Epithelial cell of prostate (primary cell): ENCODE measurements at regions not wholly inside any gene's neighbourhood (a gene's known extent, or its start where the extent isn't known, plus 50 kb on each side); places are given as distances from the start of the nearest gene placed in this dataset.

Experiments used
- DNase-seq: peaks from one replicate; pipeline ENCODE4 v3.0.0-alpha.2; 2011; ENCODE audit warnings: low read depth, low spot score
- H3K27ac ChIP-seq: fragments of 450-650 bp; 2 replicates; pipeline ENCODE4 v1.5.1; 2017; ENCODE audit warnings: mild to moderate bottlenecking

DNA sequence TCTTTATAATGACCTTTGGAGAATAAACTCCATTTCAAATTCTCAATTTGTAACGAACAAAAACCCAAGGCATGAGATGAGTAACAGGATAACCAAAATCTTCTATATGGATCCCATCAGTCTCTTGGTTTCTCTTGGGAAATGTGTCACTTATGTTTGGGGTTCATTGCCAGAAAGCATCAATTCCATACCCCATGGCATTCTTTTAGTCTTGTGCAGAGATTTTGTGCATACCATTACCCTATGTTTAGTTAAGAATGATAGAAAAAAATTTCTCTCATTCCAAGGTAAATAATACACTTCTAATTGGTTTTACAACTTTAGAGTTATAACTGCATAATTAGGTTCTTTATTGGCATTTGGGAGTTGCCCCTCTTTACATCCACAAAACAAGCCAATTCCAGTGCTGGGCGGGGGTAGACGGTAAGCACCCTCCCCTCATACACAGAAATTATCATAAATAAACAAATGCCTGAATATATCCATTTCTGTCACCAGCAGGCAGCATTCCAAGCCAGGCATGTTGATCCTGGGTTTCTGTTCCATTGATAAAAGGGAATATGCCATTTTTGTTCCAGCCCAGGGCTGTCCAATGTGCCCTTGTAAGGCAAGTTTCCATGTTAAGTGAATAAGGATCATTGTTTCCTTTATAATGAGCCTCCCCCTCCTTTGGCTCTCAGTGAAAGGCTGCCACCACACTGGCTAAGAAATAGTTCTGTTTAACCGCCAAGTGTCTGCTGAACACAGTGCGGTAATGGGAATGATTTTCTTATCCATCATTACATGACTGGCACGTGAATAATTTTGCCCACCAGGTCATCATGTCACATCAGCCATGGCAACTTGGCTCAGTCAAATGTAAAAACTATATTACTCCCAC is 680.1 kb upstream of the ZEB2 start:
- H3K27ac ChIP-seq = no peak overlapping the region
- DNase-seq = no peak

GRCh38 chr2:145199042-145199441 is 679.1 kb upstream of the ZEB2 start:
- no peak for DNase-seq
- no peak overlapping the region for H3K27ac ChIP-seq

DNA sequence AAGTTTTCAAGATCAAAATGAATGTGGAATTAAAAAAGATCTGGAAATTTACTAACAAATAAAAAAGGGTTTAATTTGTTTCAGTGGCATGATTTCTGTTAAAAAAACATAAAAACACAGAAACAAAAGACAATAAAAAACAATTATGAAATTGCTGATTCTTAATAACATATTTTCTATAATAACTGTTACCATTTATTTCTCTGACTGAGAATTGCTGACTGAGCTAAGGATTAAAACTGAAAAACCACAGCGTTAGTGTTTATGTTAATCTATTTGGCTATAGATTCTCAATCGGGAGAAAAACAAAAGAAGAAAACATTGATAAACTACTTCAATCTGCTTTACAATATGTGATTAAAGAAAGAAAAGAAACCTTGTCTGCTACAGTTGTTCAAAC is 678.6 kb upstream of the ZEB2 start:
- no peak overlapping the region for H3K27ac ChIP-seq
- no peak for DNase-seq

GRCh38 chr2:145197944-145198343 is 678.0 kb upstream of the ZEB2 start:
- H3K27ac ChIP-seq = no peak overlapping the region
- DNase-seq = no peak

- H3K27ac ChIP-seq = no peak overlapping the region
- no peak for DNase-seq
These were observed 674.8 kb upstream of the ZEB2 start for GRCh38 chr2:145194673-145195072.

- no peak overlapping the region for H3K27ac ChIP-seq
- DNase-seq = no peak
These were observed 670.2 kb upstream of the ZEB2 start for GRCh38 chr2:145190031-145190703.

DNA sequence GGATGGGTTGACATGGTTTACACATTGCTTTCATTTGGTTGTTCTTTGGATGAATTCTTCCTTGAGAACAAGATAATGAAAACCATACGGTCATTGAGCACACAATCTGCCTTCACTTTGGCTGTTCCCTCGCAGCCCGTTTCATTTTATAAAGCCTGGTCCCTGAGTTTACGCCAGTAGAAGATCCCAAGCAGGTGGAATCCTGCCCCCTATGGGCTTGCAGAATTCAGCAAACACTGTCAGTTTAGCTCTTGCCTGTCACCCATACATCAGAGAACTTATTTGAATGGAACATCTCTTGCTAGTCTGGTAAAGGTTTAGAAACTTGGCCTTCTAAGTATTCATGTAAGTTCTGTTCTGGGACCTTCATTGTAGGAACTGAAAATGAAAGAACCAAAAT is 666.4 kb upstream of the ZEB2 start:
- DNase-seq = no peak
- no peak overlapping the region for H3K27ac ChIP-seq

DNA sequence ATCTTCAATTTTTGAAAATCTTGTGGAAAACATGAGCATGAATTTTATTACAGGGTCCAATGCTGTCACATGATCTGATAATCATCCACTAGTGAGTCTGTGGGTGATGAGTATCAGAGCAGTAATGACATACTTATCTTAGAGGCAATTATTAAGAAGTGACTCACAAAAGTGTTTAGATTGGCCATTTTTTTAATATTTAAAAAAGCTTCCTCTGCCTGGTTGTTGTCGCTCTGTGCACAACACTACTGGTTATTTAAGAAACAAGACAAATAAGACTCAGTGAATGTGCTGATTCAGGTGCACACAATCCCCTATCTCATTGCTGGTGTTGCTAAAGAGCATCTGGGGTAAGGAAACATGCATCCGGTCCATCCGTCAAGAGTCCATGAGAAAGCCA is 665.8 kb upstream of the ZEB2 start:
- H3K27ac ChIP-seq = no peak overlapping the region
- no peak for DNase-seq

GRCh38 chr2:145184741-145185651 is 665.1 kb upstream of the ZEB2 start:
- no peak overlapping the region for H3K27ac ChIP-seq

GRCh38 chr2:145169285-145169684 is 649.4 kb upstream of the ZEB2 start:
- no peak overlapping the region for H3K27ac ChIP-seq
- no peak for DNase-seq

More at GRCh38 chr2:145184741-145185651, 665.1 kb upstream of the ZEB2 start:
- peak; percentile 1 for DNase-seq

DNA sequence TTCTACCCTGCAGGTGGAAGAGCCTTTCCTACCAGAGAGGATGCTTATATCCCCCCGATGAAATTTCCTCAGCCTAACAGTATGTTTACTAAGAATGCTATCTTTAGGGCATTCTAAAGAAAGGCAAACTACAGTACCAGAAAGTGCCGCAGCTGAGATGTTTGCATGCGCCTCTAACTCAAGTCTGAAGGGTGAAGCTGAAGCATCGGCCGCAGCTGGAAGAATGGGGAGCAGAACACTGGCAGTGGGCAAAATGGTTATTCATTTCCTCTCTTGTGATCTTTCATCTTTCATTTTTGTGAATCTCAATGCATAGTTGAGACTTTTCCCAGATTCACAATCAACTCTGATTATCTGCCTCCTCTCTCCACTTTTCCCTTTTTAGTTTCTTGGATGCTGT is 648.2 kb upstream of the ZEB2 start:
- DNase-seq = no peak
- H3K27ac ChIP-seq = no peak overlapping the region

GRCh38 chr2:145166731-145167302 is 646.9 kb upstream of the ZEB2 start:
- no peak overlapping the region for H3K27ac ChIP-seq
- no peak for DNase-seq

GRCh38 chr2:145161656-145162055 is 641.7 kb upstream of the ZEB2 start:
- H3K27ac ChIP-seq = no peak overlapping the region
- DNase-seq = no peak

DNA sequence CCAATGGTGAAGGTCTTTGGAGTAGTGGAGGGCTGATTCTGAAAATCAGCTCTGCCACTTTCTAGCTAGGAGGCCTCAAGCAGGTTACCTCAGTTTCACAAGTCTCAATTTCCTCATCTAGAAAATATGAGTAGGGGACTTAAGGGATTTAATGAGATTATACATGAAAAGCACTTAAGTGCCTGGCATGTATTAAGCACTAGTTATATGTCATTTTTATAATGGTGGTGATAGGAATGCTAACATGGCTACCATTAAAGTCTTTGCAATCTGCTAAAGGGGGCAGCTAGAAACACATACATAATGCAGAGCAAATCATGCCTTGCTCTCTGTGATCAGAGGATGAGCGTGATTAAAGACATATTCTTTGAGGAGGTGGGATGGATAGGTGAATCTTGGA is 640.9 kb upstream of the ZEB2 start:
- no peak for DNase-seq
- H3K27ac ChIP-seq = no peak overlapping the region

- no peak overlapping the region for H3K27ac ChIP-seq
- DNase-seq = no peak
These were observed 639.8 kb upstream of the ZEB2 start for GRCh38 chr2:145159676-145160075.

- peak; percentile 49 for DNase-seq
- no peak overlapping the region for H3K27ac ChIP-seq
These were observed 638.0 kb upstream of the ZEB2 start for GRCh38 chr2:145157741-145158591.

- no peak overlapping the region for H3K27ac ChIP-seq
- DNase-seq = no peak
These were observed 637.2 kb upstream of the ZEB2 start for GRCh38 chr2:145157036-145157675.

- no peak overlapping the region for H3K27ac ChIP-seq
- DNase-seq = no peak
These were observed 636.3 kb upstream of the ZEB2 start for GRCh38 chr2:145156199-145156598.

DNA sequence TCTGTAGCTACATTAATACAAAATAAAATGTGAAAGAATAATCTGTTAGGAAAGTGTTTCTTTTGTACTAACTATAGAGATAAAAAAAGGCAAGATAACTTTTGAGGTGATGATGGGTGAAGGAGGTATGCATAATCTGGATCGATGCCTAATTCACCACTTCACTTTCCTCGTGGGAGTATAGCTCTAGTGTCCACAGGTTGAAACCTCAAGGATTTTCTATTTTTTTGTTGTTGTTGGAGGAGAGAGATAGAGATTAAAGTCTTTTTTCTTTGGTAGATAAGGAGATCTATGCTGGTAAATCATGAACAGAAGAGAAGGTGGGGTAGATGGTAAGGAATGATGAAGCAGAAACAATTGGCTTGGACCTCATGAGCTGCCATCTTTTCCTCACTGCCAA is 635.3 kb upstream of the ZEB2 start:
- no peak overlapping the region for H3K27ac ChIP-seq
- no peak for DNase-seq
